ENCODE measurements at regions not wholly inside any gene's neighbourhood (a gene's known extent, or its start where the extent isn't known, plus 50 kb on each side); places are given as distances from the start of the nearest gene placed in this dataset.

GRCh38 chr2:220451438-220451837, 824.0 kb downstream of the SLC4A3 start:
- no peak for DNase-seq (ENCODE audit: low read depth in 1 of 2, low spot score in 1 of 2)

DNA sequence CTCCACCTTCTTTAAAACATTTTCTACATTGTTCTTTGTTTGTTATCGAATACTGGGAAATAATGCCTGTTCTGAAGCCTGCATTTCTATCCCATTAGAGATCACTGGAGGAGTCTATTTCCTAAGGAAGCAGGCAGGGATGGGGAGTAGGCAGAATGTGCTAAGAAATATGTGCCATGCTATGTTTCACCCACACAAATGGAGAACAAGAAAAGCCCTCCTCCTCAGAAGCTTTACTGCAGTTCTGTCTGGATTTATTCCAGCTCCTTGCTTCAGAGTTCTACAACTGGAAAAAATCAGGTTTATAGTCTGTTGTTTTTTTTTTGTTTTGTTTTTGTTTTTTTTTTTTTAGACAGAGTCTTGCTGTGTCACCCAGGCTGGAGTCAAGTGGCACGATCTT, 825.1 kb downstream of the SLC4A3 start:
- no peak for TF ChIP-seq CTCF (IDR thresholded peaks at IDR 0.05; ENCODE audit: low read depth, low read length)
- Histone ChIP-seq H3K4me1 (ENCODE audit: low read depth) (no peaks in the 10 kb centered on the region), H3K9me3 (ENCODE audit: low read depth) (no peaks in the 10 kb centered on the region), H3K27ac (no peak overlapping the region), H3K27me3 (no peaks in the 10 kb centered on the region), H3K4me3 (no peak overlapping the region), H3K36me3 (no peaks in the 10 kb centered on the region)
- no peak for DNase-seq (ENCODE audit: low read depth in 1 of 2, low spot score in 1 of 2)

More at GRCh38 chr2:220451438-220451837, 824.0 kb downstream of the SLC4A3 start:
- Histone ChIP-seq H3K4me1 (ENCODE audit: low read depth) (no peaks in the 10 kb centered on the region), H3K36me3 (no peaks in the 10 kb centered on the region), H3K4me3 (no peak overlapping the region), H3K27me3 (no peaks in the 10 kb centered on the region), H3K9me3 (ENCODE audit: low read depth) (no peaks in the 10 kb centered on the region), H3K27ac (no peak overlapping the region)
- TF ChIP-seq CTCF (IDR thresholded peaks at IDR 0.05; ENCODE audit: low read depth, low read length) = no peak

- no peaks in the 10 kb centered on the region for H3K9me3 ChIP-seq (ENCODE audit: low read depth)
- no peaks in the 10 kb centered on the region for H3K27me3 ChIP-seq
- no peak for TF ChIP-seq CTCF (IDR thresholded peaks at IDR 0.05; ENCODE audit: low read depth, low read length)
- DNase-seq (ENCODE audit: low read depth in 1 of 2, low spot score in 1 of 2) = no peak
- no peak overlapping the region for H3K27ac ChIP-seq
- no peaks in the 10 kb centered on the region for H3K4me1 ChIP-seq (ENCODE audit: low read depth)
- no peak overlapping the region for H3K4me3 ChIP-seq
- H3K36me3 ChIP-seq = no peaks in the 10 kb centered on the region
These were observed 828.0 kb downstream of the SLC4A3 start for GRCh38 chr2:220455351-220455990.

- H3K36me3 ChIP-seq = no peaks in the 10 kb centered on the region
- DNase-seq (ENCODE audit: low read depth in 1 of 2, low spot score in 1 of 2) = no peak
- no peaks in the 10 kb centered on the region for H3K9me3 ChIP-seq (ENCODE audit: low read depth)
- H3K4me1 ChIP-seq (ENCODE audit: low read depth) = no peaks in the 10 kb centered on the region
- TF ChIP-seq CTCF (IDR thresholded peaks at IDR 0.05; ENCODE audit: low read depth, low read length) = no peak
- H3K27me3 ChIP-seq = no peaks in the 10 kb centered on the region
- H3K4me3 ChIP-seq = no peak overlapping the region
- no peak overlapping the region for H3K27ac ChIP-seq
These were observed 830.6 kb downstream of the SLC4A3 start for GRCh38 chr2:220458051-220458450.

DNA sequence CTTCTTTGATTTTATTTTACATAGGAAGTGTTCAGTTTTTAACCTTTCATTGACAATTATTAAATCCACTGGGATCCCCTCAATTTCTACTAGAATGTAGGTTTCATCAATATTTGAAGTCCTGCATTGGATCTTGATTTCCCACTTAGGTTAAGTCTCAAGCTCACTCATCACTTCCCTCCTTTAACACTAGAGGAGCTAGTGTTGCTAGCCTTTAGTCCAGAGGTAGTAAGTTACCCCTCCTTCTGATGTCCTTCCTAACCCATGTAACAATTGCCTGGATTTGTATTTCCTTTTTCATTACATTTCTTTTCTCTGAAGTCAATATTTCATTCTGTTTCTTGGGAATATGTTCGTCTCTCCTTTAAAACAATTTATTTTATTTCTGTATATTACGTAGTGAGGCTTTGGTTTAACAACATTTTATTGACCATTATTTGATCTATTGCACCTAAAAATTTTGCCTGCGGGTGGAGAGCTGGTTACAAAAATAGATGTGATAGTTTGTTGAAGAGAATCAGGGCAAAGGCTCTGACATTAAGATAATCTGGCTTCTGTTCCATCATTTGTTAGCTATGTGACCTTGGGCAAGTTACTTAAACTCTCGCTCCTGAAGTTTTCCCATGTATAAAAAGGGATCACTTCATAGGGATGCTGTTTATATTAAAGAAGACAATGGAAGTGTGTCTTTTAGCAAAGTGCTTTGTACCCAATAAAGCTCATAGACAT, 833.0 kb downstream of the SLC4A3 start:
- no peak for DNase-seq (ENCODE audit: low read depth in 1 of 2, low spot score in 1 of 2)
- H3K4me1 ChIP-seq (ENCODE audit: low read depth) = no peaks in the 10 kb centered on the region
- no peaks in the 10 kb centered on the region for H3K27me3 ChIP-seq
- no peak overlapping the region for H3K4me3 ChIP-seq
- TF ChIP-seq CTCF (IDR thresholded peaks at IDR 0.05; ENCODE audit: low read depth, low read length) = no peak
- H3K27ac ChIP-seq = no peak overlapping the region
- no peaks in the 10 kb centered on the region for H3K9me3 ChIP-seq (ENCODE audit: low read depth)
- no peaks in the 10 kb centered on the region for H3K36me3 ChIP-seq

Measured in cardiac muscle cell (in vitro differentiated cells and primary cell).